Neuronal stem cell (in vitro differentiated cells): ENCODE measurements at regions not wholly inside any gene's neighbourhood (a gene's known extent, or its start where the extent isn't known, plus 50 kb on each side); places are given as distances from the start of the nearest gene placed in this dataset.

ENCODE experiments used
- DNase-seq: peaks from one replicate; pipeline ENCODE4 v3.0.0-alpha.2; 2013; ENCODE audit warnings: low spot score
- H2AFZ ChIP-seq: one replicate; pipeline ENCODE4 v1.6.1; 2013; ENCODE audit warnings: mild to moderate bottlenecking, low read length, inconsistent platforms
- H2AK5ac ChIP-seq: 2 replicates; pipeline ENCODE4 v1.6.1; 2013; ENCODE audit warnings: low read depth, mild to moderate bottlenecking, inconsistent platforms, low read length, moderate library complexity, mixed read lengths
- H2BK120ac ChIP-seq: 2 replicates; pipeline ENCODE4 v1.6.1; 2013; ENCODE audit warnings: low read depth, mild to moderate bottlenecking, inconsistent platforms, low read length, moderate library complexity, mixed read lengths
- H2BK12ac ChIP-seq: one replicate; pipeline ENCODE4 v1.6.1; 2013; ENCODE audit warnings: low read length, inconsistent platforms
- H2BK15ac ChIP-seq: 2 replicates; pipeline ENCODE4 v1.6.1; 2013; ENCODE audit warnings: mild to moderate bottlenecking, low read length, inconsistent platforms, mixed read lengths
- H2BK5ac ChIP-seq: one replicate; pipeline ENCODE4 v1.6.1; 2013; ENCODE audit warnings: inconsistent platforms, mild to moderate bottlenecking, low read length, moderate library complexity
- H3K14ac ChIP-seq: one replicate; pipeline ENCODE4 v1.6.1; 2013; ENCODE audit warnings: low read length, inconsistent platforms
- H3K18ac ChIP-seq: 2 replicates; pipeline ENCODE4 v1.6.1; 2013; ENCODE audit warnings: low read length, inconsistent platforms
- H3K23ac ChIP-seq: 2 replicates; pipeline ENCODE4 v1.6.1; 2013; ENCODE audit warnings: low read depth, mild to moderate bottlenecking, mixed read lengths, low read length, inconsistent platforms; ENCODE audit not compliant: poor library complexity
- H3K27ac ChIP-seq: replicated peaks from 3 replicates; pipeline ENCODE4 v1.5.1; 2013; ENCODE audit warnings: low read length, inconsistent platforms
- H3K27me3 ChIP-seq, 3 experiments: 2 replicates each; pipeline ENCODE4 v1.6.1; 2013; ENCODE audit warnings: low read length in 3 of 3, mild to moderate bottlenecking in 2 of 3, inconsistent platforms in 1 of 3, low read depth in 1 of 3, mixed read lengths in 1 of 3, moderate library complexity in 1 of 3; ENCODE audit not compliant: control insufficient read depth in 3 of 3, insufficient read depth in 3 of 3
- H3K36me3 ChIP-seq, 2 donors: replicated peaks in 1 of 2; 2 replicates each; pipeline ENCODE4 v1.6.1; 2013; ENCODE audit warnings: low read length in 2 of 2; ENCODE audit not compliant: control insufficient read depth in 2 of 2, insufficient read depth in 2 of 2
- H3K4ac ChIP-seq: 2 replicates; pipeline ENCODE4 v1.6.1; 2013; ENCODE audit warnings: inconsistent platforms, mild to moderate bottlenecking, low read length, moderate library complexity
- H3K4me1 ChIP-seq, 2 donors: 1 replicate in 1 of 2; 2 replicates in 1 of 2; pipeline ENCODE4 v1.6.1; 2013; ENCODE audit warnings: low read length in 2 of 2, low read depth in 1 of 2; ENCODE audit not compliant: control insufficient read depth in 2 of 2, insufficient read depth in 1 of 2
- H3K4me2 ChIP-seq: one replicate; pipeline ENCODE4 v1.6.1; 2013; ENCODE audit warnings: mild to moderate bottlenecking, low read length, inconsistent platforms; ENCODE audit not compliant: insufficient read depth, poor library complexity, severe bottlenecking
- H3K4me3 ChIP-seq, 2 donors: 2 replicates each; pipeline ENCODE4 v1.5.1; 2013; ENCODE audit warnings: low read length in 2 of 2, mild to moderate bottlenecking in 2 of 2, inconsistent platforms in 1 of 2, moderate library complexity in 1 of 2
- H3K79me1 ChIP-seq: one replicate; pipeline ENCODE4 v1.6.1; 2013; ENCODE audit warnings: low read depth, mild to moderate bottlenecking, inconsistent platforms, low read length, moderate library complexity
- H3K9ac ChIP-seq: one replicate; pipeline ENCODE4 v1.6.1; 2013; ENCODE audit warnings: mild to moderate bottlenecking, low read depth, low read length, inconsistent platforms; ENCODE audit not compliant: poor library complexity
- H3K9me3 ChIP-seq, 2 donors: replicated peaks in 1 of 2; 2 replicates each; pipeline versions ENCODE3 to v1.6.1; 2013; ENCODE audit warnings: low read length in 2 of 2, mild to moderate bottlenecking in 2 of 2, inconsistent platforms in 1 of 2, low read depth in 1 of 2, mixed read lengths in 1 of 2, moderate library complexity in 1 of 2; ENCODE audit not compliant: control insufficient read depth in 2 of 2, insufficient read depth in 1 of 2
- H4K8ac ChIP-seq: one replicate; pipeline ENCODE4 v1.6.1; 2013; ENCODE audit warnings: low read depth, mild to moderate bottlenecking, inconsistent platforms, low read length, moderate library complexity
- H4K91ac ChIP-seq: one replicate; pipeline ENCODE4 v1.6.1; 2013; ENCODE audit warnings: low read length, low read depth, mild to moderate bottlenecking, inconsistent platforms; ENCODE audit not compliant: poor library complexity
- WGBS, 2 donors: extraction: QIAGEN DNeasy Blood & Tissue Kit; methylation state at CpG; one replicate each; pipeline ENCODE4 v1.1.7; 2013; ENCODE audit warnings: missing lambda C conversion rate in 2 of 2, mixed read lengths in 1 of 2; ENCODE audit not compliant: insufficient read length in 2 of 2, insufficient replicate concordance in 1 of 2; ENCODE audit errors: extremely low coverage in 2 of 2; 5-methylcytosine and 5-hydroxymethylcytosine counted together

- Histone ChIP-seq H2BK5ac (no peak overlapping the region), H3K14ac (no peak overlapping the region), H3K4me1 (peaks cover 0 to 3% of the 10 kb centered on the region in 2 donors), H3K4ac (no peak overlapping the region), H3K36me3 (no peaks in the 10 kb centered on the region), H3K27me3 (no peaks in the 10 kb centered on the region), H2BK12ac (no peak overlapping the region), H3K9ac (no peak overlapping the region), H2BK120ac (no peak overlapping the region), H4K91ac (no peak overlapping the region), H2BK15ac (no peak overlapping the region), H3K79me1 (no peaks in the 10 kb centered on the region), H2AFZ (peak overlapping the region; percentile 10), H3K23ac (no peak overlapping the region), H4K8ac (no peak overlapping the region), H3K18ac (no peak overlapping the region), H3K4me2 (no peak overlapping the region), H3K9me3 (peaks cover 0 to 2% of the 10 kb centered on the region in 2 donors), H2AK5ac (no peak overlapping the region), H3K4me3 (no peak overlapping the region), H3K27ac (no peak overlapping the region)
- no peak for DNase-seq
- no CpG with 5 or more reads among the region's 2 CpGs for WGBS, 2 donors
Measured at GRCh38 chr12:105773471-105773870, 365.3 kb downstream of the NUAK1 start.

GRCh38 chr12:105774037-105774436, 364.7 kb downstream of the NUAK1 start:
- Histone ChIP-seq H3K9ac (no peak overlapping the region), H3K14ac (no peak overlapping the region), H3K4me1 (peaks cover 0 to 3% of the 10 kb centered on the region in 2 donors), H3K9me3 (peaks cover 0 to 2% of the 10 kb centered on the region in 2 donors), H4K8ac (no peak overlapping the region), H4K91ac (no peak overlapping the region), H3K18ac (peak overlapping the region; percentile 59), H3K79me1 (no peaks in the 10 kb centered on the region), H3K27me3 (no peaks in the 10 kb centered on the region), H3K27ac (no peak overlapping the region), H2BK120ac (no peak overlapping the region), H3K4me3 (no peak overlapping the region), H2BK15ac (no peak overlapping the region), H2BK12ac (no peak overlapping the region), H3K4me2 (no peak overlapping the region), H2BK5ac (no peak overlapping the region), H3K36me3 (no peaks in the 10 kb centered on the region), H2AK5ac (no peak overlapping the region), H3K23ac (no peak overlapping the region), H2AFZ (peak overlapping the region; percentile 10), H3K4ac (no peak overlapping the region)
- no peak for DNase-seq
- no CpG with 5 or more reads among the region's 5 CpGs for WGBS, 2 donors

GRCh38 chr12:105775343-105775742, 363.4 kb downstream of the NUAK1 start:
- Histone ChIP-seq H3K27ac (no peak overlapping the region), H3K4me3 (no peak overlapping the region)

GRCh38 chr12:105783983-105784947, 354.5 kb downstream of the NUAK1 start:
- no peak for DNase-seq
- WGBS, 2 donors, result no CpG with 5 or more reads among the region's 8 CpGs
- H3K4me2 ChIP-seq, result no peak overlapping the region

More at GRCh38 chr12:105775343-105775742, 363.4 kb downstream of the NUAK1 start:
- H3K4ac ChIP-seq, result no peak overlapping the region
- no peak overlapping the region for H2AK5ac ChIP-seq
- H2BK5ac ChIP-seq, result no peak overlapping the region
- H2BK12ac ChIP-seq, result no peak overlapping the region
- H3K23ac ChIP-seq, result no peak overlapping the region
- no peak overlapping the region for H4K91ac ChIP-seq
- no peak overlapping the region for H3K14ac ChIP-seq
- no peaks in the 10 kb centered on the region for H3K36me3 ChIP-seq
- H3K79me1 ChIP-seq, result no peaks in the 10 kb centered on the region
- H3K4me1 ChIP-seq, result no peaks in the 10 kb centered on the region
- H3K27me3 ChIP-seq, result no peaks in the 10 kb centered on the region
- no peak overlapping the region for H2AFZ ChIP-seq
- no peak overlapping the region for H2BK120ac ChIP-seq
- DNase-seq, result no peak
- no peak overlapping the region for H3K4me2 ChIP-seq
- H4K8ac ChIP-seq, result no peak overlapping the region
- H3K9me3 ChIP-seq, result peaks cover 0 to 2% of the 10 kb centered on the region in 2 donors
- no peak overlapping the region for H3K9ac ChIP-seq
- H3K18ac ChIP-seq, result no peak overlapping the region
- no CpG with 5 or more reads among the region's 3 CpGs for WGBS, 2 donors
- H2BK15ac ChIP-seq, result no peak overlapping the region

More at GRCh38 chr12:105783983-105784947, 354.5 kb downstream of the NUAK1 start:
- no peak overlapping the region for H2AFZ ChIP-seq
- no peak overlapping the region for H3K18ac ChIP-seq
- no peak overlapping the region for H4K91ac ChIP-seq
- H3K79me1 ChIP-seq, result no peaks in the 10 kb centered on the region
- no peak overlapping the region for H3K9ac ChIP-seq
- no peak overlapping the region for H3K27ac ChIP-seq
- H2BK12ac ChIP-seq, result no peak overlapping the region
- H3K14ac ChIP-seq, result no peak overlapping the region
- H3K4ac ChIP-seq, result no peak overlapping the region
- no peak overlapping the region for H3K4me3 ChIP-seq
- no peak overlapping the region for H2BK5ac ChIP-seq
- H2BK120ac ChIP-seq, result no peak overlapping the region
- H2AK5ac ChIP-seq, result no peak overlapping the region
- no peaks in the 10 kb centered on the region for H3K27me3 ChIP-seq
- no peak overlapping the region for H2BK15ac ChIP-seq
- H3K36me3 ChIP-seq, result no peaks in the 10 kb centered on the region
- no peaks in the 10 kb centered on the region for H3K4me1 ChIP-seq
- H4K8ac ChIP-seq, result no peak overlapping the region
- no peak overlapping the region for H3K23ac ChIP-seq
- H3K9me3 ChIP-seq, result peaks cover 0 to 3% of the 10 kb centered on the region in 2 donors
